ENCODE measurements at regions not wholly inside any gene's neighbourhood (a gene's known extent, or its start where the extent isn't known, plus 50 kb on each side); places are given as distances from the start of the nearest gene placed in this dataset.

DNA sequence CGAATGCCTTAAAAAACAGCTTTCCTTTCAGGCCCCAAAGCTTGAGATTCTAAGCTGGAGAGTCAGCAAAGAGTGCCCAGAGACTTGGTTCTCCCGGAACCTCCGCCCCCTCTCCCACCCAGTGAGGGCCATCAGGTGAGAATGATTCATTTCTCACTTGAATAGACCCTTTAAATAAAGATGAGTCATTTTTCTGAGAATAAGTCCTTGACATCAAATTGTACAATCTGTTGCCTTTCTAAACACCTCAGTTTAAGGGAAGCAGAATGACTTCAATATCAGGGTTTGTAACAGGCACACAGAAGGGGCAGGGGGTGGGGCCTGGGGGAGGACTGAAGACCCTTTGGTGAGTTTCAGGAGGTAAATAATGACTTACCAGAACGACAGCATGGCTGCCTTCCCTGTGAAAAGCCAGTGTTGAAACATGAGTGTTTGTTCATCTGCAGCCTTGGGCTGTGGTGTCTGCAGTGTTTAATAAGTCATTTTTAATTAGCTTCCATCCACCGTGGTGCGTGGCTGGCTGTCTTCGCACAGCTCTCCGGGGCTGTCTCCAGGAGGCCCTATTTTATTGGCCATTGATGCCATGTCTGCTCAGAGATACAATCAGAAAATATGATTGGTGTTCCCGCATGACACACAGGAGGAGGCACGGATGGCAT, 134.9 kb upstream of the ZNF236 start:
- no peaks in the 10 kb centered on the region for H3K36me3 Mint-ChIP-seq
- peaks cover 0 to 12% (median 12%) of the 10 kb centered on the region in 3 donors for H3K27me3 Mint-ChIP-seq (ENCODE audit: low read depth in 3 of 3)
- peak in 1 of 3 donors; percentile 42 for DNase-seq
- H3K9me3 Mint-ChIP-seq = no peaks in the 10 kb centered on the region
- H3K4me3 Mint-ChIP-seq = peak overlapping the region in 1 of 5 donors; percentile 60
- peak overlapping the region in 5 of 6 donors; percentile 35 to 89 (median 58) for H3K27ac Mint-ChIP-seq
- peaks cover 6 to 7% of the 10 kb centered on the region in 2 donors for H3K4me1 Mint-ChIP-seq

DNA sequence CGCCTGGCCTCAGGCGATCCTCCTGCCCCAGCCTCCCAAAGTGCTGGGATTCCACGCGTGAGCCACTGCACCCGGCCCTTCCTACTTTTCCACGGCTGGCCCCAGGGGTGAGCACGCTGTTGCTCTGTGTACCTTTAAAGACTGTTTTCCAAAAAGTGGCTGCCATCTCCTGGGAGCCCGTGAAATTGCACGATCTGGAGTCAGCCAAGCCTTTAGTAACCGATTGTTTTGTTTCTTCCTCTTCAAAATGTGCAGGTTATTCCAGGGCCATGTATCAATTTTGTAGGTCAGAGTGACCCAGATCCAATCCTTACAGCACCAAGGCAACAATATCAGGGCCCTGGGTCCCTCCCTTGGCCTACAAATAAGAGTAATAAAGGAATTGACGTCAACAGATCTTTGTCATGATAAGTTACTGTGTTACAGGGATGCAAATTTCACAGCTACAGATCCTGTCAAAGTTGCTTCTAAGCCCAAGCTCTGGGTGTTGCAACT, 135.6 kb upstream of the ZNF236 start:
- peak; percentile 8 to 48 (median 8) for DNase-seq
- H3K36me3 Mint-ChIP-seq = no peaks in the 10 kb centered on the region
- peaks cover 0 to 13% (median 12%) of the 10 kb centered on the region in 3 donors for H3K27me3 Mint-ChIP-seq (ENCODE audit: low read depth in 3 of 3)
- H3K4me3 Mint-ChIP-seq = peak overlapping the region in 3 of 5 donors; percentile 3 to 60 (median 33)
- H3K27ac Mint-ChIP-seq = peak overlapping the region in 4 of 6 donors; percentile 15 to 89 (median 79)
- no peaks in the 10 kb centered on the region for H3K9me3 Mint-ChIP-seq
- H3K4me1 Mint-ChIP-seq = peaks cover 6 to 7% of the 10 kb centered on the region in 2 donors

DNA sequence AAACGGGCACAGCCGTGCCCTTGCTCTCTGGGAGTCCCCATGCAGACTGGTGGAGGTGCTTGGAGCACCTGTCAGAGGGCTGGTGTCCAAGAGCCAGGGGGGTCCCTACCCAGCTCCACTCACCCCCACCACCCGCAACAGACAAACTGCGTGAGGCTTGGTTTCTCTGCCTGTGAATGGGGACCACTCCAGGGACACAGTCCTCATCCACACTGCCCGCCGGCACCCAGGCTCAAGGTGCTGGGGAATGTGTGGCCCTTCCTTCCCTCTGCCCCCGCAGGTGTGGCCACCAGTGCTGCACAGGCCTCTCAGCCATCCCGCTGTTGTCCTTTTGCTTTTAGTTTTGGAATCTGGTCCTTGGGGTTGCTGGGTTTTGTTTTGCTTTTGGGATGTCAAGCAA, 136.5 kb upstream of the ZNF236 start:
- DNase-seq = no peak
- H3K4me1 Mint-ChIP-seq = peaks cover 6 to 7% of the 10 kb centered on the region in 2 donors
- H3K4me3 Mint-ChIP-seq = no peak overlapping the region
- no peaks in the 10 kb centered on the region for H3K9me3 Mint-ChIP-seq
- H3K36me3 Mint-ChIP-seq = no peaks in the 10 kb centered on the region
- no peak overlapping the region for H3K27ac Mint-ChIP-seq
- H3K27me3 Mint-ChIP-seq (ENCODE audit: low read depth in 3 of 3) = peaks cover 0 to 14% (median 9%) of the 10 kb centered on the region in 3 donors

GRCh38 chr18:76685402-76685801, 137.0 kb upstream of the ZNF236 start:
- Mint-ChIP-seq H3K27ac (no peak overlapping the region), H3K27me3 (ENCODE audit: low read depth in 3 of 3) (peaks cover 0 to 14% (median 8%) of the 10 kb centered on the region in 3 donors), H3K9me3 (no peaks in the 10 kb centered on the region), H3K36me3 (no peaks in the 10 kb centered on the region), H3K4me1 (peaks cover 6 to 7% of the 10 kb centered on the region in 2 donors), H3K4me3 (no peak overlapping the region)
- no peak for DNase-seq

DNA sequence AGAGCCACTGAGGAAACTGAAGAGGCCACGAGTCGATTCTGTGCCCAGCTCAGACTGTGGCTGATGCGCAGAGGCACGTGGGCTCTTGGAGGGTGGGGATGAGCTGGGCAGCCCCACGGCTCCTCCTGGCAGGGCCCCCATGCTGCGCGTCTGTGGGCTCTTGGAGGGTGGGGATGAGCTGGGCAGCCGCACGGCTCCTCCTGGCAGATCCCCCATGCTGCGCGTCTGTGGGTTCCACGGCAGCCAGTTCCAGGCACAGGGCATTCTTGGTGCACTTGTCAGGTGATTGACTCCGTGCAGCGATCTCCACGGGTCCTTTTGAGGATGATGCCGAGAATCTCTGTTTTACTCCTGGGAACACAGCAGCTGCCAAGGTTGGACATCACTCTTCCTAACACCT, 138.1 kb upstream of the ZNF236 start:
- DNase-seq = no peak
- Mint-ChIP-seq H3K4me1 (peaks cover 6 to 7% of the 10 kb centered on the region in 2 donors), H3K27me3 (ENCODE audit: low read depth in 3 of 3) (peaks cover 1 to 18% (median 9%) of the 10 kb centered on the region in 3 donors), H3K4me3 (no peak overlapping the region), H3K9me3 (no peaks in the 10 kb centered on the region), H3K27ac (no peak overlapping the region), H3K36me3 (no peaks in the 10 kb centered on the region)

- no peak for DNase-seq
- H3K4me1 Mint-ChIP-seq = no peaks in the 10 kb centered on the region
- peaks cover 5 to 16% (median 7%) of the 10 kb centered on the region in 3 donors for H3K27me3 Mint-ChIP-seq (ENCODE audit: low read depth in 3 of 3)
- no peaks in the 10 kb centered on the region for H3K9me3 Mint-ChIP-seq
- no peaks in the 10 kb centered on the region for H3K36me3 Mint-ChIP-seq
- no peak overlapping the region for H3K4me3 Mint-ChIP-seq
- no peak overlapping the region for H3K27ac Mint-ChIP-seq
These were observed 142.4 kb upstream of the ZNF236 start for GRCh38 chr18:76679945-76680344.

GRCh38 chr18:76679259-76679658, 143.1 kb upstream of the ZNF236 start:
- no peak overlapping the region for H3K27ac Mint-ChIP-seq
- peaks cover 5 to 16% (median 7%) of the 10 kb centered on the region in 3 donors for H3K27me3 Mint-ChIP-seq (ENCODE audit: low read depth in 3 of 3)
- H3K9me3 Mint-ChIP-seq = no peaks in the 10 kb centered on the region
- H3K4me3 Mint-ChIP-seq = no peak overlapping the region
- H3K4me1 Mint-ChIP-seq = no peaks in the 10 kb centered on the region
- no peaks in the 10 kb centered on the region for H3K36me3 Mint-ChIP-seq
- DNase-seq = no peak

- Mint-ChIP-seq H3K27me3 (ENCODE audit: low read depth in 3 of 3) (peaks cover 5 to 14% (median 7%) of the 10 kb centered on the region in 3 donors), H3K4me1 (no peaks in the 10 kb centered on the region), H3K4me3 (no peak overlapping the region), H3K27ac (no peak overlapping the region), H3K36me3 (no peaks in the 10 kb centered on the region), H3K9me3 (no peaks in the 10 kb centered on the region)
- DNase-seq = no peak
These were observed 144.1 kb upstream of the ZNF236 start for GRCh38 chr18:76678248-76678647.

DNA sequence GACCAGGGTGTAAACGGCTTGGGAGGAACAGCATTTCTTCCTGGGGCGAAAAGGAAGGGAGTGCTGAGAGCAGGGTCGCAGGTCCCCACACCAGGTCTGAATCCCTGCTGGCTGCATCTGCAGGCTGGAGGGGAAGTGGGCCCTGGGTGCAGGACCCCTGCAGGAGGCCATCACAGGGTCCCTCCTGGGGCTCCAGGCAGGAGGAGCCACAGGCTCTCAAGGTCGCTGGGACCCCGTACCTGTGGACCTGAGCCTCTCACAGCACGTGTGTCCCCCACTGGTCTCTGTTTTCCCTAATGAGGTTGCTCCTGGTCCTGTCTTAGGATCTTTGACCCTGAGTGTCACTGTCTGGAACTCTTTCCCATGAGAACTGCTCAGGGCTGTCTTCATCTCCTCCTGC, 147.8 kb upstream of the ZNF236 start:
- H3K27me3 Mint-ChIP-seq (ENCODE audit: low read depth in 3 of 3) = peaks cover 5 to 6% (median 6%) of the 10 kb centered on the region in 3 donors
- H3K9me3 Mint-ChIP-seq = no peaks in the 10 kb centered on the region
- no peak for DNase-seq
- no peaks in the 10 kb centered on the region for H3K4me1 Mint-ChIP-seq
- no peak overlapping the region for H3K27ac Mint-ChIP-seq
- H3K36me3 Mint-ChIP-seq = no peaks in the 10 kb centered on the region
- H3K4me3 Mint-ChIP-seq = no peak overlapping the region

GRCh38 chr18:76673281-76674185, 148.8 kb upstream of the ZNF236 start:
- Mint-ChIP-seq H3K27me3 (ENCODE audit: low read depth in 3 of 3) (peaks cover 4% of the 10 kb centered on the region in 3 donors), H3K36me3 (no peaks in the 10 kb centered on the region), H3K4me3 (no peak overlapping the region), H3K27ac (no peak overlapping the region), H3K9me3 (no peaks in the 10 kb centered on the region), H3K4me1 (no peaks in the 10 kb centered on the region)
- DNase-seq = no peak

DNA sequence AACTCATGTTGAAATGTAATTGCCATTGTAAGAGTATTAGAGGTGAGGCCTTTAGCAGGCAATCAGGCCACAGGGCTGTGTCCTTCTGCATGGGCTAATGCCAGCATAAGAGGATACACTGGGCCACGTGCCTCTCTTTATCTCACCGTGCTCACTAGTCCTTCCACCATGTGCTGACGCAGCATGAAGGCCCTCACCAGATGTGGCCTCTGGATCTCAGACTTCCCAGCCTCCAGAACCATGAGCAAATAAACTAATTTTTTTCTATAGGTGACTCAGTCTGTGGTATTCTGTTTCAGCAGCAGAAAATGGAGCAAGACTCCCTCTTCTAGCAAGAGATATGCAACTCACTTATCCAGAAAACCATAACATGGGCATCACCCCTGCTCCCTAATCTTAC, 149.7 kb upstream of the ZNF236 start:
- peaks cover 4 to 6% (median 4%) of the 10 kb centered on the region in 3 donors for H3K27me3 Mint-ChIP-seq (ENCODE audit: low read depth in 3 of 3)
- DNase-seq = no peak
- H3K4me1 Mint-ChIP-seq = no peaks in the 10 kb centered on the region
- H3K36me3 Mint-ChIP-seq = no peaks in the 10 kb centered on the region
- H3K4me3 Mint-ChIP-seq = no peak overlapping the region
- H3K27ac Mint-ChIP-seq = no peak overlapping the region
- no peaks in the 10 kb centered on the region for H3K9me3 Mint-ChIP-seq

- Mint-ChIP-seq H3K4me3 (no peak overlapping the region), H3K36me3 (no peaks in the 10 kb centered on the region), H3K4me1 (no peaks in the 10 kb centered on the region), H3K9me3 (no peaks in the 10 kb centered on the region), H3K27ac (no peak overlapping the region), H3K27me3 (ENCODE audit: low read depth in 3 of 3) (peaks cover 4 to 8% (median 6%) of the 10 kb centered on the region in 3 donors)
- no peak for DNase-seq
These were observed 151.6 kb upstream of the ZNF236 start for GRCh38 chr18:76670564-76671288.

DNA sequence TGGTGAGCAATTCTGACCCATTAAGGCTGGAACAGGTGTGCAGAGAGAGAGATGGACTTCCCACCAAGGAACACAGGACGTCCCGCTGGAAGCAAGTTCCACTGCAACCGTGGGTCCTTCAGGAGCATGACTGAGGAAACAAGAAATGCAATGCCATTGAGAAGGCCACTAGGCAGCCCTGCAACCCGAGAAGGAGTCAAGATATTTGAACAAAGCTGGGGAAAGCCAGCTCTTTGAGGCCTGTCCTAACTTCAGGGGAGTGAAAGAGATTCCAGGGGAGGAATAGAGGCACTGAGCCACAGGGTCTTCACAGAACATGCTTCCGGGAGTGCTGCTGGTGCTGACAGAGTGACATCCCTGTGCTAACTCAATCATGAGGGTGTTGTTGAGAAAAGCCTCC, 153.8 kb upstream of the ZNF236 start:
- DNase-seq = no peak
- Mint-ChIP-seq H3K9me3 (no peaks in the 10 kb centered on the region), H3K27me3 (ENCODE audit: low read depth in 3 of 3) (peaks cover 2 to 12% (median 4%) of the 10 kb centered on the region in 3 donors), H3K4me3 (no peak overlapping the region), H3K27ac (no peak overlapping the region), H3K36me3 (peaks cover 0 to 3% (median 0%) of the 10 kb centered on the region in 3 donors), H3K4me1 (no peaks in the 10 kb centered on the region)
